ENCODE measurements at regions not wholly inside any gene's neighbourhood (a gene's known extent, or its start where the extent isn't known, plus 50 kb on each side); places are given as distances from the start of the nearest gene placed in this dataset.

DNA sequence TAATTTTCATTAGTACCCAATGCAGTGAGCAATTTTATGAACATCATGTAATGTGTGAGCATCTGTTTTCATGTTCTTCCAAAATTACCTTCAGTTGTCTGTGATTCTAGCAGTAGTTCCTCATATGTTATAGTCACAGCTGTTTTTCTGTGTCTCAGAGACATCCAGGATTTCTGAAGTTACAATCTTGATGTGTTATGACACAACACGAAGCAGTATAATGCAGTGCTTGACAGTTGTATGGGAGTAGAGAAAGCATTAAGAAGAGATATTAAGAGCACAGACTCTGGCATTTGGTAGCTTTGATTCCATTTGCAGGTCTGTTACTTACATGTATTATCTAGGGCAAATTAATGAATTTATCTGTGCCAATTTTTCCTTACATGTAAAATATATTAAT lies 414.7 kb upstream of the PCDH15 start:
- Histone ChIP-seq H3K27me3 (replicated peaks; ENCODE audit: insufficient read depth) (no peaks in the 10 kb centered on the region), H3K4me3 (no peak overlapping the region), H3K27ac (no peak overlapping the region), H3K36me3 (no peaks in the 10 kb centered on the region), H3K4me1 (ENCODE audit: control insufficient read depth in 1 of 2, low read depth in 2 of 2) (no peaks in the 10 kb centered on the region), H3K9me3 (no peaks in the 10 kb centered on the region)
- no peak for TF ChIP-seq CTCF (IDR thresholded peaks at IDR 0.05)
- no peak for ATAC-seq (ENCODE audit: insufficient number of reproducible peaks, low FRiP score, low read depth)
- DNase-seq (ENCODE audit: low spot score), result no peak

GRCh38 chr10:55214608-55215007 lies 413.6 kb upstream of the PCDH15 start:
- no peaks in the 10 kb centered on the region for H3K27me3 ChIP-seq (replicated peaks; ENCODE audit: insufficient read depth)
- no peak for TF ChIP-seq CTCF (IDR thresholded peaks at IDR 0.05)
- no peak for DNase-seq (ENCODE audit: low spot score)
- no peaks in the 10 kb centered on the region for H3K36me3 ChIP-seq
- no peak overlapping the region for H3K4me3 ChIP-seq
- H3K9me3 ChIP-seq, result no peaks in the 10 kb centered on the region
- H3K27ac ChIP-seq, result no peak overlapping the region
- H3K4me1 ChIP-seq (ENCODE audit: control insufficient read depth in 1 of 2, low read depth in 2 of 2), result no peaks in the 10 kb centered on the region
- no peak for ATAC-seq (ENCODE audit: insufficient number of reproducible peaks, low FRiP score, low read depth)

GRCh38 chr10:55212051-55212450 lies 411.0 kb upstream of the PCDH15 start:
- no peaks in the 10 kb centered on the region for H3K36me3 ChIP-seq
- H3K9me3 ChIP-seq, result no peaks in the 10 kb centered on the region
- no peak overlapping the region for H3K27ac ChIP-seq
- no peak for TF ChIP-seq CTCF (IDR thresholded peaks at IDR 0.05)
- no peaks in the 10 kb centered on the region for H3K27me3 ChIP-seq (replicated peaks; ENCODE audit: insufficient read depth)
- DNase-seq (ENCODE audit: low spot score), result no peak
- H3K4me3 ChIP-seq, result no peak overlapping the region
- no peaks in the 10 kb centered on the region for H3K4me1 ChIP-seq (ENCODE audit: control insufficient read depth in 1 of 2, low read depth in 2 of 2)
- no peak for ATAC-seq (ENCODE audit: insufficient number of reproducible peaks, low FRiP score, low read depth)

GRCh38 chr10:55203874-55204273 lies 402.8 kb upstream of the PCDH15 start:
- Histone ChIP-seq H3K27ac (no peak overlapping the region), H3K9me3 (no peaks in the 10 kb centered on the region), H3K4me3 (no peak overlapping the region), H3K27me3 (replicated peaks; ENCODE audit: insufficient read depth) (no peaks in the 10 kb centered on the region), H3K4me1 (ENCODE audit: control insufficient read depth in 1 of 2, low read depth in 2 of 2) (no peaks in the 10 kb centered on the region), H3K36me3 (no peaks in the 10 kb centered on the region)
- TF ChIP-seq CTCF (IDR thresholded peaks at IDR 0.05), result no peak
- DNase-seq (ENCODE audit: low spot score) (no peak), ATAC-seq (ENCODE audit: insufficient number of reproducible peaks, low FRiP score, low read depth) (no peak)

DNA sequence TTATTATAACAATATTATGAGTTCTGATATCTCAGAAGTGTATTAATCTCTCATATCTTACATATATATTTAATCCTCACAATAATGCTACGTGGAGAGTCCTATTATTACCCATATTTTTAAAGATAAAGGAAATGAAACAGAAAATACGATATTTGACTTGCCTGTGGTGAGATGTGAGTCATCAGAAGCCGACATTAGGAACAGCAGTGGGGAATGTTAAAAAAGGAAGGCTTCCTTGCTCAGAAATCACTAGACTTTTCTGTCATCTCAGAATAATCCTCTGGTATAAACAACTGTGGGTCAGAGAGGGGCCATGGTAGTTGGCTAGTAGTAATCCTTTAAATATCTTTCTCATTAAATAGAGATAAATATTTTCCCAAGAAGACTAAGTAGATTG lies 402.3 kb upstream of the PCDH15 start:
- H3K9me3 ChIP-seq, result no peaks in the 10 kb centered on the region
- no peak for TF ChIP-seq CTCF (IDR thresholded peaks at IDR 0.05)
- H3K27ac ChIP-seq, result no peak overlapping the region
- DNase-seq (ENCODE audit: low spot score), result no peak
- no peaks in the 10 kb centered on the region for H3K4me1 ChIP-seq (ENCODE audit: control insufficient read depth in 1 of 2, low read depth in 2 of 2)
- H3K4me3 ChIP-seq, result no peak overlapping the region
- H3K36me3 ChIP-seq, result no peaks in the 10 kb centered on the region
- H3K27me3 ChIP-seq (replicated peaks; ENCODE audit: insufficient read depth), result no peaks in the 10 kb centered on the region
- ATAC-seq (ENCODE audit: insufficient number of reproducible peaks, low FRiP score, low read depth), result no peak
